Keratinocyte (primary cell): ENCODE measurements at regions not wholly inside any gene's neighbourhood (a gene's known extent, or its start where the extent isn't known, plus 50 kb on each side); places are given as distances from the start of the nearest gene placed in this dataset.
"Not testable (repeated sequence)": the region's sequence is repeated elsewhere in the genome, so short reads cannot be mapped to it uniquely, and the experiment has no call there.

Experiments used
- DNase-seq: peaks from one replicate; pipeline ENCODE4 v3.0.0-alpha.2; 2011; ENCODE audit warnings: low read depth, missing footprints, low spot score
- FAIRE-seq: peaks from 2 replicates; lab custom pipeline; 2011; peaks lifted over from hg19 to GRCh38; lab: Jason Lieb, UNC
- H2AFZ ChIP-seq: 2 replicates; pipeline ENCODE4 v1.6.0; 2012; ENCODE audit warnings: low read length, control low read depth, inconsistent platforms; ENCODE audit not compliant: control insufficient read depth
- H3K27ac ChIP-seq: 2 replicates; pipeline ENCODE4 v1.5.1; 2011; ENCODE audit warnings: low read length; ENCODE audit not compliant: control insufficient read depth, insufficient read depth
- H3K27me3 ChIP-seq: 3 replicates; pipeline ENCODE4 v1.6.0; 2011; ENCODE audit warnings: low read length; ENCODE audit not compliant: control insufficient read depth, insufficient read depth; ENCODE audit errors: extremely low read depth
- H3K36me3 ChIP-seq, 2 experiments: 2 replicates in 1 of 2; 3 replicates in 1 of 2; pipeline ENCODE4 v1.5.1; 2011; ENCODE audit warnings: low read length in 2 of 2, mild to moderate bottlenecking in 1 of 2; ENCODE audit not compliant: control insufficient read depth in 2 of 2, insufficient read depth in 2 of 2; ENCODE audit errors: extremely low read depth in 1 of 2
- H3K4me1 ChIP-seq: 3 replicates; pipeline ENCODE4 v1.5.1; 2011; ENCODE audit warnings: low read length; ENCODE audit not compliant: control insufficient read depth, insufficient read depth; ENCODE audit errors: extremely low read depth
- H3K4me2 ChIP-seq: 3 replicates; pipeline ENCODE4 v1.6.0; 2011; ENCODE audit warnings: low read depth, low read length; ENCODE audit not compliant: control insufficient read depth, insufficient read depth; ENCODE audit errors: extremely low read depth
- H3K4me3 ChIP-seq, 3 experiments: fragments of 200-600 bp in 1 of 3; sonication (generic) in 1 of 3; 2 replicates in 2 of 3; 3 replicates in 1 of 3; pipeline ENCODE4 v1.5.1; 2011 to 2016; ENCODE audit warnings: low read length in 3 of 3, mild to moderate bottlenecking in 3 of 3, control low read depth in 2 of 3, inconsistent platforms in 1 of 3, low read depth in 1 of 3, mixed read lengths in 1 of 3, mixed run types in 1 of 3, moderate library complexity in 1 of 3; ENCODE audit not compliant: control insufficient read depth in 2 of 3, insufficient read depth in 2 of 3; ENCODE audit errors: extremely low read depth in 1 of 3
- H3K79me2 ChIP-seq: 2 replicates; pipeline ENCODE4 v1.6.0; 2012; ENCODE audit warnings: low read length; ENCODE audit not compliant: control insufficient read depth, insufficient read depth
- H3K9ac ChIP-seq: 3 replicates; pipeline ENCODE4 v1.6.0; 2011; ENCODE audit warnings: low read length; ENCODE audit not compliant: control insufficient read depth, insufficient read depth; ENCODE audit errors: extremely low read depth
- H3K9me1 ChIP-seq: 3 replicates; pipeline ENCODE4 v1.6.0; 2011; ENCODE audit warnings: low read length; ENCODE audit not compliant: control insufficient read depth, insufficient read depth; ENCODE audit errors: extremely low read depth
- H3K9me3 ChIP-seq: 2 replicates; pipeline ENCODE4 v1.5.1; 2012; ENCODE audit warnings: low read depth, low read length; ENCODE audit not compliant: control insufficient read depth
- H4K20me1 ChIP-seq: 3 replicates; pipeline ENCODE4 v1.6.0; 2011; ENCODE audit warnings: low read length; ENCODE audit not compliant: control insufficient read depth, insufficient read depth; ENCODE audit errors: extremely low read depth
- EZH2 ChIP-seq: IDR thresholded peaks from one replicate; pipeline ENCODE4 v1.6.1; 2012; ENCODE audit warnings: inconsistent platforms, mild to moderate bottlenecking, low read length, moderate library complexity
- dilution Hi-C: fragments of 300-500 bp; cut with MboI; formaldehyde crosslinking; loops from one replicate; pipeline ENCODE4 v1.7.0; 2020; ENCODE audit warnings: low sequenced_read_pairs; ENCODE audit not compliant: extremely low pct_ligation_motif_present
- TF ChIP-seq, protein P1 (sequence below), 3 experiments: IDR thresholded peaks in 1 of 3; conservative IDR thresholded peaks in 1 of 3; optimal IDR thresholded peaks in 1 of 3; 2 replicates in 2 of 3; 3 replicates in 1 of 3; pipeline versions ENCODE3 to v1.5.1; 2011; ENCODE audit warnings: low read length in 3 of 3, mild to moderate bottlenecking in 3 of 3, moderate library complexity in 2 of 3, control low read depth in 1 of 3, inconsistent platforms in 1 of 3; ENCODE audit not compliant: insufficient read depth in 2 of 3; ENCODE audit errors: extremely low read depth in 1 of 3

DNA sequence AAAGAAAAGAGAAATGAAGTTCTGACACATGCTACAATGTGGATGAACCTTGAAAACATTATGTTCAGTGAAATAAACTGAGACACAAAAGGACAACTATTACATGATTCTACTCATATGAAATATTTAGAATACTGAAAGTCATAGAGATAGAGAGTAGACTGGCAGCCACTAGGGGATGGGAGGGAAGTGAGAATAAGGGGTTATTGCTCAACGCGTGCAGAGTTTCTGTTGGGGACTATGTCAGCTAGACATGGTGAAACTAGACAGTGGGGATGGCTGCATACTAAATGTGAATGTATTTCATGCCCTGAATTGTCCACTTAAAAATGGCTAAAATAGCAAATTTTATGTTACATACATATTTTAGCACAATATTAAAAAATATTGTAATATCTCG, 108.7 kb upstream of the ATL2 start:
- DNase-seq (no peak), FAIRE-seq (no peak)
- peaks cover under 1% of the 10 kb centered on the region for H3K9me3 ChIP-seq
- H3K4me2 ChIP-seq = no peak overlapping the region
- TF ChIP-seq EZH2 = no peak
- no peaks in the 10 kb centered on the region for H3K79me2 ChIP-seq
- H3K27ac ChIP-seq = no peak overlapping the region
- no peaks in the 10 kb centered on the region for H3K4me1 ChIP-seq
- dilution Hi-C loops = no loop called here
- no peaks in the 10 kb centered on the region for H3K36me3 ChIP-seq
- no peak overlapping the region for H3K9ac ChIP-seq
- no peaks in the 10 kb centered on the region for H4K20me1 ChIP-seq
- no peaks in the 10 kb centered on the region for H3K9me1 ChIP-seq
- H3K27me3 ChIP-seq = no peaks in the 10 kb centered on the region
- H3K4me3 ChIP-seq = no peak overlapping the region
- H2AFZ ChIP-seq = no peak overlapping the region

DNA sequence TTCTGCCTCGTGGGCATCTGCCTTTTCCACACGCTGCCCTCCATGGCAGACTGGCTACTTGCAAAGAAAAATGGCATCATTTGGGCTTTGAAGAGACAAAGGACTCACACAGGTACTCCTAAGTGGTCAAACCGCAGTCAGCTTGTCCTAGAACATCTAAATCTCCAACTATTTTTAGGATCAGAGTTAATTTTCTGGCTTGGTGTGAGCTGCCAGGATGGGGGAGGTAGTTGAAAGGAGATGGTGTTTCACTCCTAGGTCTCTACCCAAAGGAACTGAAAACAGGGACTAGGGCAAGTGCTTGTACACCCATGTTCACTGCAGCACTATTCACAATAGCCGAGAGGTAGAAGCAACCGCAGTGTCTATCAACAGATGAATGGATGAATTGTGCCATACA, 107.9 kb upstream of the ATL2 start:
- Histone ChIP-seq H3K4me3 (no peak overlapping the region), H3K9ac (no peak overlapping the region), H3K27me3 (no peaks in the 10 kb centered on the region), H3K9me1 (no peaks in the 10 kb centered on the region), H3K36me3 (no peaks in the 10 kb centered on the region), H4K20me1 (no peaks in the 10 kb centered on the region), H3K9me3 (peaks cover 6% of the 10 kb centered on the region), H3K27ac (no peak overlapping the region), H3K4me1 (no peaks in the 10 kb centered on the region), H3K79me2 (no peaks in the 10 kb centered on the region), H2AFZ (no peak overlapping the region), H3K4me2 (no peak overlapping the region)
- TF ChIP-seq EZH2 = no peak
- TF ChIP-seq, protein P1, sequence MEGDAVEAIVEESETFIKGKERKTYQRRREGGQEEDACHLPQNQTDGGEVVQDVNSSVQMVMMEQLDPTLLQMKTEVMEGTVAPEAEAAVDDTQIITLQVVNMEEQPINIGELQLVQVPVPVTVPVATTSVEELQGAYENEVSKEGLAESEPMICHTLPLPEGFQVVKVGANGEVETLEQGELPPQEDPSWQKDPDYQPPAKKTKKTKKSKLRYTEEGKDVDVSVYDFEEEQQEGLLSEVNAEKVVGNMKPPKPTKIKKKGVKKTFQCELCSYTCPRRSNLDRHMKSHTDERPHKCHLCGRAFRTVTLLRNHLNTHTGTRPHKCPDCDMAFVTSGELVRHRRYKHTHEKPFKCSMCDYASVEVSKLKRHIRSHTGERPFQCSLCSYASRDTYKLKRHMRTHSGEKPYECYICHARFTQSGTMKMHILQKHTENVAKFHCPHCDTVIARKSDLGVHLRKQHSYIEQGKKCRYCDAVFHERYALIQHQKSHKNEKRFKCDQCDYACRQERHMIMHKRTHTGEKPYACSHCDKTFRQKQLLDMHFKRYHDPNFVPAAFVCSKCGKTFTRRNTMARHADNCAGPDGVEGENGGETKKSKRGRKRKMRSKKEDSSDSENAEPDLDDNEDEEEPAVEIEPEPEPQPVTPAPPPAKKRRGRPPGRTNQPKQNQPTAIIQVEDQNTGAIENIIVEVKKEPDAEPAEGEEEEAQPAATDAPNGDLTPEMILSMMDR (optimal IDR thresholded peaks at IDR 0.05 in 1 of 3, IDR thresholded peaks at IDR 0.05 in 1 of 3, conservative IDR thresholded peaks at IDR 0.05 in 1 of 3; ENCODE audit: extremely low read depth in 1 of 3, insufficient read depth in 2 of 3, low read length in 3 of 3) = no peak
- dilution Hi-C loops = no loop called here
- FAIRE-seq (no peak), DNase-seq (no peak)

DNA sequence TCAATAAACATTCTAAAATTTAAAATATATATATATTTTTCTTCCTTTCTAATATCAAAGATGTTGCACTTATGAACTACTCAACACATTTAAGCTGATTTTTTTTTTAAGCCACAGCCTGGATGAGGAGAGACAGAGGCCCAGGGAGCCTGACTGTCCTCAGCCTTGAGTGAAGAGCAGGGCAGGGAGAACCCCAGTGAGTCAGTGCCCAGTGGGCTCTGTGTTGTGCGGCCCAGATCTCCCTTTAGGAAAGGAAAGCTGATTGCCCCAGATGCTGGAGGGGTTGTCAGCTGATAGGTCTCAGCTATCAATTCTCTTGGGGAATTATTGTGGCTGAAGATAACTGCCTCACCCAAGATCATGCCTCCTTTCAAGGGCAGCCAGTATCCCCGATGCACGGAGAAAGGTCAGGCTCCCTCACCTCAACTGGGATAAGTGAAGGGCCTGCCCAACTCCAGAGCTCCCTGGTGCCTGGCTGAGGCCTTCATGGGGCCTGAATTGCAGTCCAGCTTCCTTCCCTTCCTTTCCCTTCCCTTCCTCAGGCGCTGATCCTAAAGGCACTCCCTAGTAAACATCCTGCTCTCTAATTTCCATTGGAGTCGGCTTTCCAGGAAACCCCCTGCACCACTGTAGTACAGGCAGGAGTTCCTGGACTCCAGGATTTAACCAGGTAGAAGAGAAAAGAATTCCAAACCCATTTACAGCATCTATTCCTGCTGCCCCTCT, 106.9 kb upstream of the ATL2 start:
- dilution Hi-C loops = no loop called here
- Histone ChIP-seq H3K79me2 (no peaks in the 10 kb centered on the region), H3K9ac (no peak overlapping the region), H3K9me3 (peaks cover 6% of the 10 kb centered on the region), H3K36me3 (no peaks in the 10 kb centered on the region), H3K9me1 (no peaks in the 10 kb centered on the region), H3K4me2 (no peak overlapping the region), H3K4me1 (no peaks in the 10 kb centered on the region), H3K27me3 (no peaks in the 10 kb centered on the region), H4K20me1 (no peaks in the 10 kb centered on the region), H3K4me3 (no peak overlapping the region), H3K27ac (no peak overlapping the region), H2AFZ (no peak overlapping the region)
- TF ChIP-seq, protein P1 (optimal IDR thresholded peaks at IDR 0.05 in 1 of 3, IDR thresholded peaks at IDR 0.05 in 1 of 3, conservative IDR thresholded peaks at IDR 0.05 in 1 of 3; ENCODE audit: extremely low read depth in 1 of 3, insufficient read depth in 2 of 3, low read length in 3 of 3) = no peak
- no peak for TF ChIP-seq EZH2
- no peak for DNase-seq
- no peak for FAIRE-seq

DNA sequence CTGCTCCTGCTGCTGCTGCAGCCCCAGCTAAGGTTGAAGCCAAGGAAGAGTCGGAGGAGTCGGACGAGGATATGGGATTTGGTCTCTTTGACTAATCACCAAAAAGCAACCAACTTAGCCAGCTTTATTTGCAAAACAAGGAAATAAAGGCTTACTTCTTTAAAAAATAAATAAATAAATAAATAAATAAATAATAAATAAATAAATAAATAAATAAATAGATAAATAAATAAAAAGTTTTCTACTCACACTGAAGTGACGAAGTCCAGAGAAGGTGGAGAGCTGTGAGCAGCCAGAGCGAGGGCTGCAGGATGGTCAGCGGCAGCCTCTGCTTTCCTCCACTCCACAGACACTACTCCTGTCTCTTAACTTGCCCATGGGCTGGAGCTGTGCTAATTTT, 105.6 kb upstream of the ATL2 start:
- H3K27ac ChIP-seq, H3K4me1 ChIP-seq, DNase-seq, dilution Hi-C loops, H2AFZ ChIP-seq, H3K4me3 ChIP-seq, H3K9me3 ChIP-seq, H3K9ac ChIP-seq, H3K36me3 ChIP-seq, H3K27me3 ChIP-seq, FAIRE-seq, H4K20me1 ChIP-seq, H3K9me1 ChIP-seq, H3K79me2 ChIP-seq, H3K4me2 ChIP-seq: not testable (repeated sequence)
